WTC11 (cell line): ENCODE measurements at regions not wholly inside any gene's neighbourhood (a gene's known extent, or its start where the extent isn't known, plus 50 kb on each side); places are given as distances from the start of the nearest gene placed in this dataset.

Experiments
- ATAC-seq: fragments of 200-7000 bp; cut with Tn5 transposase; 2 replicates; pipeline ENCODE4 v1.10.0; 2021; ENCODE audit warnings: mild to moderate bottlenecking, moderate library complexity
- CTCF ChIA-PET: fragments of 300-600 bp; sonication (Branson Sonifier 250); formaldehyde crosslinking; loops from one replicate; lab custom pipeline; 2021; ENCODE audit warnings: antibody characterized with exemption; lab: Charles Lee
- POLR2A ChIA-PET: fragments of 350-600 bp; sonication (Branson Sonifier 250); formaldehyde crosslinking; loops from one replicate; lab custom pipeline; 2021; ENCODE audit warnings: antibody characterized with exemption; lab: Charles Lee
- DNase-seq: peaks from one replicate; pipeline ENCODE4 v3.0.0; 2021; ENCODE audit warnings: low spot score
- H3K27ac Mint-ChIP-seq: 2 replicates; pipeline ENCODE4 v1.8.0; 2021; ENCODE audit warnings: mixed read lengths
- H3K27me3 Mint-ChIP-seq: 2 replicates; pipeline ENCODE4 v1.8.0; 2021; ENCODE audit warnings: low read depth, mild to moderate bottlenecking, moderate library complexity, mixed read lengths
- H3K36me3 Mint-ChIP-seq: 2 replicates; pipeline ENCODE4 v1.8.0; 2021; ENCODE audit warnings: mixed read lengths
- H3K4me1 Mint-ChIP-seq: 2 replicates; pipeline ENCODE4 v1.8.0; 2022; ENCODE audit warnings: mixed read lengths
- H3K4me3 Mint-ChIP-seq: 2 replicates; pipeline ENCODE4 v1.8.0; 2021; ENCODE audit warnings: mild to moderate bottlenecking, moderate library complexity, mixed read lengths
- H3K9me3 Mint-ChIP-seq: 2 replicates; pipeline ENCODE4 v1.8.0; 2021; ENCODE audit warnings: mixed read lengths
- ATF2 ChIP-seq: sonication (generic); formaldehyde crosslinking; IDR thresholded peaks from 2 replicates; pipeline ENCODE4 v1.8.1; 2022; ENCODE audit warnings: low read depth, missing genetic modification reagents, borderline replicate concordance
- ESRRA ChIP-seq: sonication (generic); formaldehyde crosslinking; IDR thresholded peaks from 2 replicates; pipeline ENCODE4 v1.8.1; 2022; ENCODE audit warnings: mild to moderate bottlenecking, missing genetic modification reagents, borderline replicate concordance
- GRHL2 ChIP-seq: fragments of 250-450 bp; sonication (Bioruptor Pico); IDR thresholded peaks from 2 replicates; pipeline ENCODE4 v1.8.0; 2022; ENCODE audit warnings: mild to moderate bottlenecking, moderate library complexity; ENCODE audit not compliant: insufficient replicate concordance, severe bottlenecking
- JAZF1 ChIP-seq: fragments of 250-450 bp; sonication (Bioruptor Pico); IDR thresholded peaks from 2 replicates; pipeline ENCODE4 v1.9.0; 2021; ENCODE audit warnings: moderate library complexity, mild to moderate bottlenecking, inconsistent platforms
- MLX ChIP-seq: sonication (generic); formaldehyde crosslinking; IDR thresholded peaks from 2 replicates; pipeline ENCODE4 v1.8.1; 2023; ENCODE audit warnings: mild to moderate bottlenecking, missing genetic modification reagents, moderate library complexity
- MXD4 ChIP-seq: fragments of 250-450 bp; sonication (Bioruptor Pico); IDR thresholded peaks from 2 replicates; pipeline ENCODE4 v1.8.0; 2021; ENCODE audit warnings: mild to moderate bottlenecking, moderate library complexity, borderline replicate concordance
- NFE2L1 ChIP-seq: sonication (generic); formaldehyde crosslinking; IDR thresholded peaks from 2 replicates; pipeline ENCODE4 v1.8.1; 2023; ENCODE audit warnings: missing genetic modification reagents
- NFYB ChIP-seq: sonication (generic); formaldehyde crosslinking; conservative IDR thresholded peaks from 2 replicates; pipeline ENCODE4 v1.8.0; 2022; ENCODE audit warnings: low read depth, missing genetic modification reagents
- NR1H2 ChIP-seq: sonication (generic); formaldehyde crosslinking; IDR thresholded peaks from 2 replicates; pipeline ENCODE4 v1.9.0; 2021; ENCODE audit warnings: mild to moderate bottlenecking, moderate library complexity, missing genetic modification reagents
- NR2C2 ChIP-seq: sonication (generic); formaldehyde crosslinking; IDR thresholded peaks from 2 replicates; pipeline ENCODE4 v1.8.0; 2022; ENCODE audit warnings: mild to moderate bottlenecking, missing genetic modification reagents
- STAT6 ChIP-seq: sonication (generic); formaldehyde crosslinking; conservative IDR thresholded peaks from 2 replicates; pipeline ENCODE4 v1.8.1; 2023; ENCODE audit warnings: mild to moderate bottlenecking, low read depth, missing genetic modification reagents, moderate library complexity
- ZNF416 ChIP-seq: fragments of 250-450 bp; sonication (Bioruptor Pico); IDR thresholded peaks from 2 replicates; pipeline ENCODE4 v1.9.0; 2021; ENCODE audit warnings: mild to moderate bottlenecking, inconsistent platforms
- ZNF425 ChIP-seq: fragments of 250-450 bp; sonication (Bioruptor Pico); conservative IDR thresholded peaks from 2 replicates; pipeline ENCODE4 v1.9.0; 2021; ENCODE audit warnings: mild to moderate bottlenecking
- ZNF671 ChIP-seq: fragments of 250-450 bp; sonication (Bioruptor Pico); IDR thresholded peaks from 2 replicates; pipeline ENCODE4 v1.8.0; 2021; ENCODE audit warnings: mild to moderate bottlenecking
- ZSCAN18 ChIP-seq: fragments of 250-450 bp; sonication (Bioruptor Pico); IDR thresholded peaks from 2 replicates; pipeline ENCODE4 v2.1.2; 2022; ENCODE audit warnings: mild to moderate bottlenecking, moderate library complexity

- Mint-ChIP-seq H3K9me3 (peaks cover 5% of the 10 kb centered on the region), H3K27ac (no peak overlapping the region), H3K27me3 (peaks cover 6% of the 10 kb centered on the region; the same call in 1 of the 2 replicates), H3K36me3 (no peaks in the 10 kb centered on the region)
- TF ChIP-seq NFE2L1 (CRISPR knock-in tag): no peak
- TF ChIP-seq NR1H2 (CRISPR knock-in tag): no peak
- no peak for TF ChIP-seq JAZF1
- TF ChIP-seq ESRRA: no peak
- no peak for TF ChIP-seq STAT6
- no peak for TF ChIP-seq ZNF671 (CRISPR knock-in tag)
- TF ChIP-seq ZSCAN18 (CRISPR knock-in tag): no peak
- no peak for TF ChIP-seq MXD4 (CRISPR knock-in tag)
- TF ChIP-seq, all 79 proteins: peak for 0
- DNase-seq: no peak
- ChIA-PET POLR2A (no interaction called here), CTCF (interaction anchor here (0.6 kb wide), 1 partner anchor 127 kb away, joined by 3 read pairs; no protein-coding TSS in a partner anchor)
- ATAC-seq: no peak
- Mint-ChIP-seq H3K4me3 (no peak overlapping the region), H3K4me1 (peaks cover 34% of the 10 kb centered on the region)
Observed at GRCh38 chr11:42237701-42238235, 778.3 kb upstream of the LRRC4C start.

- ATAC-seq (no peak), DNase-seq (no peak)
- Mint-ChIP-seq H3K27me3 (peaks cover 6% of the 10 kb centered on the region; the same call in 1 of the 2 replicates), H3K4me3 (no peak overlapping the region), H3K27ac (no peak overlapping the region), H3K4me1 (peaks cover 34% of the 10 kb centered on the region), H3K9me3 (peaks cover 5% of the 10 kb centered on the region), H3K36me3 (no peaks in the 10 kb centered on the region)
- POLR2A ChIA-PET: no interaction called here
- no peak for TF ChIP-seq GRHL2 (CRISPR knock-in tag)
- no peak for TF ChIP-seq ZNF416 (CRISPR knock-in tag)
- no peak for TF ChIP-seq NFYB (CRISPR knock-in tag)
- TF ChIP-seq, all 79 proteins: peak for 0
- CTCF ChIA-PET: no interaction called here
Observed at GRCh38 chr11:42239188-42239587, 779.7 kb upstream of the LRRC4C start.

- Mint-ChIP-seq H3K27ac (peak overlapping the region; percentile 57; the same call in 1 of the 2 replicates), H3K9me3 (no peaks in the 10 kb centered on the region), H3K4me3 (no peak overlapping the region), H3K4me1 (peaks cover 29% of the 10 kb centered on the region), H3K27me3 (peaks cover 6% of the 10 kb centered on the region; the same call in 1 of the 2 replicates), H3K36me3 (no peaks in the 10 kb centered on the region)
- no peak for DNase-seq
- ATAC-seq: peak; percentile 64
- CTCF ChIA-PET: no interaction called here
- POLR2A ChIA-PET: no interaction called here
- no peak for TF ChIP-seq ZNF425 (CRISPR knock-in tag)
- no peak for TF ChIP-seq ATF2 (CRISPR knock-in tag)
- TF ChIP-seq MXD4 (CRISPR knock-in tag): no peak
- no peak for TF ChIP-seq NR2C2
- TF ChIP-seq MLX: no peak
Observed at GRCh38 chr11:42243385-42243784, 783.9 kb upstream of the LRRC4C start.
